ENCODE measurements at regions not wholly inside any gene's neighbourhood (a gene's known extent, or its start where the extent isn't known, plus 50 kb on each side); places are given as distances from the start of the nearest gene placed in this dataset.

DNA sequence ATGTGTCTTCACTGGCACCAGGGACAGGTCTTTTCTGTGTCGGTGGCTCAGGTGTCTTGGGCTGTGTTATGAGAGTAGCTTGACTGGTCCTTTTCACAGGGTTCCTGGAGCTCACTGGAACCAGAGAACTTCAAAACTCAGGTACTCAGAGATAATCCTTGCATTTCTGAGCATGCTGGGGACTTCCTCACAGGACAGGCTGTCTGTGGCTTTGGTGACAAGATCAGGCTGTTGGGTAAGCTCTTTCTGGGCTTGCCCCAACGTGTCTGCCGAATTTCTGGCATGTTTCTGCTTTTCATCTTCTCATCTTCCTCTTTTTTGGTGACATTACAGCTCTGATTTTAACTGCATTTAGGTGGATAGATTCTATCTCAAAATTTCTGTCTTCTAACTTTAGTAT lies 270.0 kb downstream of the CDH26 start:
- no peak for ATAC-seq

GRCh38 chr20:60232380-60232779 lies 274.2 kb downstream of the CDH26 start:
- no peak for ATAC-seq
- no peak for TF ChIP-seq ZFP30 (CRISPR knock-in tag; IDR thresholded peaks at IDR 0.05)
- TF ChIP-seq ESRRG (CRISPR knock-in tag; IDR thresholded peaks at IDR 0.05): no peak
- no peak for TF ChIP-seq RARB (CRISPR knock-in tag; IDR thresholded peaks at IDR 0.05)

More for the DNA sequence above, 270.0 kb downstream of the CDH26 start:
- TF ChIP-seq BACH2 (CRISPR knock-in tag; IDR thresholded peaks at IDR 0.05; ENCODE audit: borderline replicate concordance) (no peak), ZC3H10 (CRISPR knock-in tag; IDR thresholded peaks at IDR 0.05) (no peak), ZFP30 (CRISPR knock-in tag; IDR thresholded peaks at IDR 0.05) (no peak), RARB (CRISPR knock-in tag; IDR thresholded peaks at IDR 0.05) (no peak), ZNF565 (CRISPR knock-in tag; conservative IDR thresholded peaks at IDR 0.05; ENCODE audit: low read depth) (no peak), CSDC2 (CRISPR knock-in tag; IDR thresholded peaks at IDR 0.05) (no peak), ZFP3 (CRISPR knock-in tag; IDR thresholded peaks at IDR 0.05) (no peak)
- TF ChIP-seq, protein P1, sequence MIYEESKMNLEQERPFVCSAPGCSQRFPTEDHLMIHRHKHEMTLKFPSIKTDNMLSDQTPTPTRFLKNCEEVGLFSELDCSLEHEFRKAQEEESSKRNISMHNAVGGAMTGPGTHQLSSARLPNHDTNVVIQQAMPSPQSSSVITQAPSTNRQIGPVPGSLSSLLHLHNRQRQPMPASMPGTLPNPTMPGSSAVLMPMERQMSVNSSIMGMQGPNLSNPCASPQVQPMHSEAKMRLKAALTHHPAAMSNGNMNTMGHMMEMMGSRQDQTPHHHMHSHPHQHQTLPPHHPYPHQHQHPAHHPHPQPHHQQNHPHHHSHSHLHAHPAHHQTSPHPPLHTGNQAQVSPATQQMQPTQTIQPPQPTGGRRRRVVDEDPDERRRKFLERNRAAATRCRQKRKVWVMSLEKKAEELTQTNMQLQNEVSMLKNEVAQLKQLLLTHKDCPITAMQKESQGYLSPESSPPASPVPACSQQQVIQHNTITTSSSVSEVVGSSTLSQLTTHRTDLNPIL (CRISPR knock-in tag; IDR thresholded peaks at IDR 0.05; ENCODE audit: low read depth): no peak

DNA sequence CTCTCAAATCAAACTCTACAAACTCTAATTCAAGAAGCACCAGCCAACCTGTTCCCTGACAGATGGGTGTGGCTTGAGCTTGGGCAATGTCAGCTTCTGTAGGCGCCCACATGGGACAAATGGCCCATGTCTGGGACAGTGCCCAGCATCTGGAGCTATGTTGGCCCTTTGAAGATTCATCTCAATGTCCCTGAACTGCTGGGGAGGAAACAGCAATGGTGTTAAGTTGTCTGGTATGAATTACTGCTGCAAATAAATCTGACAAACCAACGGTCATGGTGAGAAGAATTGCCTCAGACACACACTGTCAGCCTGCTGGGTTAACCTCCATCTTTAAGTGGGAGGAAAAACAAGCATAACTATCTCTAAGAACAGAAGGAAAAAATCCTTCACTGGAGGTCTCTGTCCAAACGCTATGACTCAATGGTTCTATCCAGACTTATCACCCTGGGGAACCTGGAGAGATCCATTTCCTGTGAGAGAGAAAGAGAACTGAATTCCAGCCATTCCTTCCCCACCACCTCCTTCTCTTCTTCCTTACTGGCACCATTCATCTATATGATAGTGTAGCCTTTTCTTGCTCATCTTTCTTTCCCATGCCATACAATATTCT lies 274.9 kb downstream of the CDH26 start:
- no peak for ATAC-seq
- no peak for TF ChIP-seq ISL1 (CRISPR knock-in tag; IDR thresholded peaks at IDR 0.05)
- no peak for TF ChIP-seq BACH2 (CRISPR knock-in tag; IDR thresholded peaks at IDR 0.05; ENCODE audit: borderline replicate concordance)
- TF ChIP-seq PPARA (CRISPR knock-in tag; IDR thresholded peaks at IDR 0.05; ENCODE audit: borderline replicate concordance): no peak
- TF ChIP-seq CSDC2 (CRISPR knock-in tag; IDR thresholded peaks at IDR 0.05): no peak

GRCh38 chr20:60236613-60237012 lies 278.4 kb downstream of the CDH26 start:
- ATAC-seq: no peak

DNA sequence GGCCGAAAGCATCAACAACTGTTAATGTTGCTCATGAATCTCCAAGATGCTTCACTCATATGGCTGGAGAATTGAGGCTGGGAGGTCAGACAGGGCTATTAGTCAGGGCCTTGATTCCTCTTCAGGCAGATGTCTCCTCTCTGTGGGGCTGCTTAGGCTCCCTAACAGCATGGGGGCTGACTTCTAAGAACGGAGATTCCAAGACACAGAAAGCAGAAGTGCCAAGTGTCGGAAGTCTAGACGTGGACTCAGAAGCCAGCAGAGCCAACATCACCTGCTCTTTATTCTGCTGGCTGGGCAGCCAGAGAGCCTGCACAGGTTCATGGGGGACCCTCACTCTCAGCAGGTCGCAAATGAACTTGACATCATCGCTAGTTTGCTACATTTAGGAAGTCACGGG lies 279.8 kb downstream of the CDH26 start:
- TF ChIP-seq, protein P1 (CRISPR knock-in tag; IDR thresholded peaks at IDR 0.05; ENCODE audit: low read depth): no peak
- TF ChIP-seq ESRRG (CRISPR knock-in tag; IDR thresholded peaks at IDR 0.05) (no peak), TCF4 (CRISPR knock-in tag; IDR thresholded peaks at IDR 0.05; ENCODE audit: borderline replicate concordance) (no peak), TOX (CRISPR knock-in tag; IDR thresholded peaks at IDR 0.05; ENCODE audit: borderline replicate concordance) (no peak), ZNF8 (CRISPR knock-in tag; IDR thresholded peaks at IDR 0.05) (no peak), SNAI2 (CRISPR knock-in tag; IDR thresholded peaks at IDR 0.05) (no peak), ISL1 (CRISPR knock-in tag; IDR thresholded peaks at IDR 0.05) (no peak), ZFP30 (CRISPR knock-in tag; IDR thresholded peaks at IDR 0.05) (no peak), ZNF565 (CRISPR knock-in tag; conservative IDR thresholded peaks at IDR 0.05; ENCODE audit: low read depth) (no peak), BACH2 (CRISPR knock-in tag; IDR thresholded peaks at IDR 0.05; ENCODE audit: borderline replicate concordance) (no peak), GLIS3 (CRISPR knock-in tag; IDR thresholded peaks at IDR 0.05) (no peak), OSR1 (CRISPR knock-in tag; IDR thresholded peaks at IDR 0.05) (no peak), PPARA (CRISPR knock-in tag; IDR thresholded peaks at IDR 0.05; ENCODE audit: borderline replicate concordance) (no peak), ARNTL (CRISPR knock-in tag; IDR thresholded peaks at IDR 0.05; ENCODE audit: borderline replicate concordance, low read depth) (no peak)
- TF ChIP-seq, protein P2, sequence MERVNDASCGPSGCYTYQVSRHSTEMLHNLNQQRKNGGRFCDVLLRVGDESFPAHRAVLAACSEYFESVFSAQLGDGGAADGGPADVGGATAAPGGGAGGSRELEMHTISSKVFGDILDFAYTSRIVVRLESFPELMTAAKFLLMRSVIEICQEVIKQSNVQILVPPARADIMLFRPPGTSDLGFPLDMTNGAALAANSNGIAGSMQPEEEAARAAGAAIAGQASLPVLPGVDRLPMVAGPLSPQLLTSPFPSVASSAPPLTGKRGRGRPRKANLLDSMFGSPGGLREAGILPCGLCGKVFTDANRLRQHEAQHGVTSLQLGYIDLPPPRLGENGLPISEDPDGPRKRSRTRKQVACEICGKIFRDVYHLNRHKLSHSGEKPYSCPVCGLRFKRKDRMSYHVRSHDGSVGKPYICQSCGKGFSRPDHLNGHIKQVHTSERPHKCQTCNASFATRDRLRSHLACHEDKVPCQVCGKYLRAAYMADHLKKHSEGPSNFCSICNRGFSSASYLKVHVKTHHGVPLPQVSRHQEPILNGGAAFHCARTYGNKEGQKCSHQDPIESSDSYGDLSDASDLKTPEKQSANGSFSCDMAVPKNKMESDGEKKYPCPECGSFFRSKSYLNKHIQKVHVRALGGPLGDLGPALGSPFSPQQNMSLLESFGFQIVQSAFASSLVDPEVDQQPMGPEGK (CRISPR knock-in tag; IDR thresholded peaks at IDR 0.05; ENCODE audit: borderline replicate concordance): no peak
- TF ChIP-seq, protein P3, sequence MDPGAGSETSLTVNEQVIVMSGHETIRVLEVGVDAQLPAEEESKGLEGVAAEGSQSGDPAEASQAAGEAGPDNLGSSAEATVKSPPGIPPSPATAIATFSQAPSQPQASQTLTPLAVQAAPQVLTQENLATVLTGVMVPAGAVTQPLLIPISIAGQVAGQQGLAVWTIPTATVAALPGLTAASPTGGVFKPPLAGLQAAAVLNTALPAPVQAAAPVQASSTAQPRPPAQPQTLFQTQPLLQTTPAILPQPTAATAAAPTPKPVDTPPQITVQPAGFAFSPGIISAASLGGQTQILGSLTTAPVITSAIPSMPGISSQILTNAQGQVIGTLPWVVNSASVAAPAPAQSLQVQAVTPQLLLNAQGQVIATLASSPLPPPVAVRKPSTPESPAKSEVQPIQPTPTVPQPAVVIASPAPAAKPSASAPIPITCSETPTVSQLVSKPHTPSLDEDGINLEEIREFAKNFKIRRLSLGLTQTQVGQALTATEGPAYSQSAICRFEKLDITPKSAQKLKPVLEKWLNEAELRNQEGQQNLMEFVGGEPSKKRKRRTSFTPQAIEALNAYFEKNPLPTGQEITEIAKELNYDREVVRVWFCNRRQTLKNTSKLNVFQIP (CRISPR knock-in tag; IDR thresholded peaks at IDR 0.05; ENCODE audit: borderline replicate concordance, low read depth): no peak
- ATAC-seq: no peak

More at GRCh38 chr20:60236613-60237012, 278.4 kb downstream of the CDH26 start:
- TF ChIP-seq SNAI2 (CRISPR knock-in tag; IDR thresholded peaks at IDR 0.05) (no peak), TOX (CRISPR knock-in tag; IDR thresholded peaks at IDR 0.05; ENCODE audit: borderline replicate concordance) (no peak), ZNF8 (CRISPR knock-in tag; IDR thresholded peaks at IDR 0.05) (no peak), RARB (CRISPR knock-in tag; IDR thresholded peaks at IDR 0.05) (no peak)
- TF ChIP-seq, protein P3 (CRISPR knock-in tag; IDR thresholded peaks at IDR 0.05; ENCODE audit: borderline replicate concordance, low read depth): no peak
- TF ChIP-seq, protein P4, sequence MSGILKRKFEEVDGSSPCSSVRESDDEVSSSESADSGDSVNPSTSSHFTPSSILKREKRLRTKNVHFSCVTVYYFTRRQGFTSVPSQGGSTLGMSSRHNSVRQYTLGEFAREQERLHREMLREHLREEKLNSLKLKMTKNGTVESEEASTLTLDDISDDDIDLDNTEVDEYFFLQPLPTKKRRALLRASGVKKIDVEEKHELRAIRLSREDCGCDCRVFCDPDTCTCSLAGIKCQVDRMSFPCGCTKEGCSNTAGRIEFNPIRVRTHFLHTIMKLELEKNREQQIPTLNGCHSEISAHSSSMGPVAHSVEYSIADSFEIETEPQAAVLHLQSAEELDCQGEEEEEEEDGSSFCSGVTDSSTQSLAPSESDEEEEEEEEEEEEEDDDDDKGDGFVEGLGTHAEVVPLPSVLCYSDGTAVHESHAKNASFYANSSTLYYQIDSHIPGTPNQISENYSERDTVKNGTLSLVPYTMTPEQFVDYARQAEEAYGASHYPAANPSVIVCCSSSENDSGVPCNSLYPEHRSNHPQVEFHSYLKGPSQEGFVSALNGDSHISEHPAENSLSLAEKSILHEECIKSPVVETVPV (CRISPR knock-in tag; IDR thresholded peaks at IDR 0.05): no peak
